Coronary artery (tissue), 2 donors: ENCODE measurements at regions not wholly inside any gene's neighbourhood (a gene's known extent, or its start where the extent isn't known, plus 50 kb on each side); places are given as distances from the start of the nearest gene placed in this dataset.

ENCODE experiments used
- DNase-seq: peaks from one replicate; pipeline ENCODE4 v3.0.0-alpha.2; 2017; ENCODE audit warnings: low spot score
- H3K27ac ChIP-seq, 2 donors: fragments of 200-600 bp; sonication (generic); one replicate each; pipeline ENCODE4 v1.5.1; 2016 to 2019
- H3K4me3 ChIP-seq: fragments of 200-600 bp; sonication (generic); 2 replicates; pipeline ENCODE4 v1.5.1; 2016; ENCODE audit warnings: mild to moderate bottlenecking, moderate library complexity
- TF ChIP-seq, protein P1 (sequence below): fragments of 200-600 bp; sonication (generic); IDR thresholded peaks from one replicate; pipeline ENCODE4 v1.5.1; 2019; ENCODE audit warnings: antibody characterized with exemption

DNA sequence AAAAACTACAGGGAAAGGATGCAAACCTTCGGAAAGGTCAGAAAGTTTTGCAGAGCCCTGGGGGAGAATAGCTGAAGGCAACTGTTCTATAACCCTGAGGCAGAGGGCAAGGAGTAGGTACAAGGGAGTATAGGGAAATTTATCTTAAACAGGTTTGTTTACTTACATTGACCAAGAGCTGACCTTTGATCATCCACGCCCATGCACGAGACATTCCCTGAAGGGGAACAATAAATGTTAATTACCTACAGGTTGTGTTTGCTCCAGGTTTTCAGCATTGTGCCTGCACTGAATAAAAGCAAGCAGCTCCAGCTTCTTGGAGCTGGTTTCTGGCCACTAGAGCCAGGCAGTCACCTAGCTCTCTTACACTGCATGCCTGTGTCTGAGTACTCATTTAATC, 524.5 kb upstream of the TGFBR2 start:
- no peak overlapping the region for H3K27ac ChIP-seq
- H3K4me3 ChIP-seq: no peak overlapping the region
- DNase-seq: no peak
- TF ChIP-seq, protein P1, sequence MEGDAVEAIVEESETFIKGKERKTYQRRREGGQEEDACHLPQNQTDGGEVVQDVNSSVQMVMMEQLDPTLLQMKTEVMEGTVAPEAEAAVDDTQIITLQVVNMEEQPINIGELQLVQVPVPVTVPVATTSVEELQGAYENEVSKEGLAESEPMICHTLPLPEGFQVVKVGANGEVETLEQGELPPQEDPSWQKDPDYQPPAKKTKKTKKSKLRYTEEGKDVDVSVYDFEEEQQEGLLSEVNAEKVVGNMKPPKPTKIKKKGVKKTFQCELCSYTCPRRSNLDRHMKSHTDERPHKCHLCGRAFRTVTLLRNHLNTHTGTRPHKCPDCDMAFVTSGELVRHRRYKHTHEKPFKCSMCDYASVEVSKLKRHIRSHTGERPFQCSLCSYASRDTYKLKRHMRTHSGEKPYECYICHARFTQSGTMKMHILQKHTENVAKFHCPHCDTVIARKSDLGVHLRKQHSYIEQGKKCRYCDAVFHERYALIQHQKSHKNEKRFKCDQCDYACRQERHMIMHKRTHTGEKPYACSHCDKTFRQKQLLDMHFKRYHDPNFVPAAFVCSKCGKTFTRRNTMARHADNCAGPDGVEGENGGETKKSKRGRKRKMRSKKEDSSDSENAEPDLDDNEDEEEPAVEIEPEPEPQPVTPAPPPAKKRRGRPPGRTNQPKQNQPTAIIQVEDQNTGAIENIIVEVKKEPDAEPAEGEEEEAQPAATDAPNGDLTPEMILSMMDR: no peak

DNA sequence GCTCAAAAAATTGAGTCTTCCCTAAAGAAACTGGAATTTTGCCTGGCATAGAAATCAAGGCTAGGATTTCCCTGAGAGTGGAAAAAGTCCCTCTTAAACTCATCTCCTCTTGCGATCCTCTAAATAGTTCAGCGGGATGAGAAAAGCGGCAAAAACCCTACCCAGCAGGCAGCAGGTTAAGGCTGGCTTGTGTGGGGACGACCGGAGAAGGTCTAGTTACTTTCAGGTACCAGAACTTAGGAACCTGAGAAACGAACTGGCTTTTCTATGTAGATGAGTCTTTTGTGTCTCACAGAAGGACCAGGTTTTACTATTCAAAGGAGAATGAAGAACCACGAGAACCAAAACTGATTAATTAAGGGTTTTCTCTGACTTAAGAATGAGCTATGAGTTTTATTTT, 523.7 kb upstream of the TGFBR2 start:
- Histone ChIP-seq H3K27ac (no peak overlapping the region), H3K4me3 (no peak overlapping the region)
- DNase-seq: no peak
- TF ChIP-seq, protein P1: no peak

DNA sequence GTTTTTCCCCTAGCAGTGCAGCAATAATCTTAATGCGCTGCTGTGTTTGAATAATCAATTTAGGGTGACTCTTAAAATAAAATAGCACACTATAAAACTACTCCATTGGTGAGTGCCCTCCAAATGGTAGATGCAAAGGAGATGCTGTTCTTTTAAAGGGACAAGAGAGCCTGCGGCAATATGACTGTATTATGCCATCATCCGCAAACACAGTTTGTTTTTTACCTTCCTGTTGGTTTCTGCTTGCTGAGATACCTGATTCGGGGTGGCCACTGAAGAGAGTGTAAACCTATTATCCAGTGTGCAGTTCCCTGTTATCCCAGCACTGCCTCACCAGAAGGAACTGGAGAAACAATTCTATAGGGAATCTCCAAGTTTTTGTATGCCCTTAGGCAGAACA, 523.1 kb upstream of the TGFBR2 start:
- no peak for DNase-seq
- Histone ChIP-seq H3K27ac (no peak overlapping the region), H3K4me3 (no peak overlapping the region)
- TF ChIP-seq, protein P1: no peak

DNA sequence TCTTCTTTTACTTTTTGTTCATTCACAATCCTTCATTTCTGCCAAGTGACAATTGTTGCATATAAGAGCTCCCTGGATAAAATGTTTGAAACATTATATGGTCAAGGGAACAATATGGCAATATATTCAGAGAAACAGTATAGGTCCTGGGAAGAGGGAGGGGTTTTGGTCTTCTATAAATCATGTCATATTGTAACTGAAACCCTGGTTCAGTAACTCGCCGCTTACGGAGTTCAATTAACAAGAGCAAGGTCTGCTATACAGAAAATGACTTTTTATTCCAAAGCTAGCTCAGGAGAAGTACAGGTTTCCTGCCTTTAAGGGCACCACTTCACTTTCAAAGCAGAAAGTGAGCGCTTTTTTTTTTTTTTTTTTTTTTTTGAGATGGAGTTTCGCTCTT, 522.1 kb upstream of the TGFBR2 start:
- no peak for DNase-seq
- TF ChIP-seq, protein P1: no peak
- Histone ChIP-seq H3K4me3 (no peak overlapping the region), H3K27ac (no peak overlapping the region)

DNA sequence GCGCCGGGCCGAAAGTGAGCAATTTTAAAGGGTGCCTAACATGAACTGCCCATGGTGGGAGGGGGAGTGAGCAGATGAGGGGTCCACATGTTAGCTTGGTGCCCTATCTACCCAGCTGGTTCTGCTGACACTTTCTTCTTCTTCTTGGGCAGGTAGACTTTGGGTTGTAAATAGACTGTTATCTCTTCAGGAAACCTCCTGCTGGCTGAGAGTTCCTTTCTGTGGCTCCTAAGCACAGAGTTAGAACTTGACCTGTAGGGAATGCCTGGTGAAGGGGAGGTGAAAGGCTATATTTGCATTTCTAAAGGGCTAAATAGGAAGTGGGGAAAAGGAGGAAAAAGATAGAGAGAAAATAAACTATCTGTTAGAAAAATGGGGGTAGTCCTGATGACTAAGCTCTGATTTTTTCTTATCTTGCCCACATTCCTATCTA, 521.4 kb upstream of the TGFBR2 start:
- no peak overlapping the region for H3K4me3 ChIP-seq
- TF ChIP-seq, protein P1: no peak

DNA sequence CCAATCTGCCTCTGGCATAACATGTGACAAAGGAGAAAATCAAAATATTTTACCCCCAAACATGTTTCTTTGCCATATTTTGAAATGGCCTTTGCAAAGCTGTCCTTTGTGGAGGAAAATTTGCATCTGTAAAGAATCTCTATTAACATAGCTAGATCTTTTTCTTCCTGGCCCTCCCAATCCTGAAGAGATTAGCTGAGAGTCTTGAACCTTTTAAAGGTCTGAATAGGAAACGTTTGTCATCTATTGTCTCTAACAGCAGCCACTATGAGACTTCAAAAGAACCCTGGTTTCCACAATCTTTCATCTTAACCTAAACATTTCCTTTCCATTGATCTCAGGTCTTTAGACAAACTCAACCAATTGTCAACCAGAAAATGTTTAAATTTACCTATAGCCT, 520.9 kb upstream of the TGFBR2 start:
- no peak for DNase-seq

More for the DNA sequence above, 521.4 kb upstream of the TGFBR2 start:
- no peak overlapping the region for H3K27ac ChIP-seq
- DNase-seq: no peak

DNA sequence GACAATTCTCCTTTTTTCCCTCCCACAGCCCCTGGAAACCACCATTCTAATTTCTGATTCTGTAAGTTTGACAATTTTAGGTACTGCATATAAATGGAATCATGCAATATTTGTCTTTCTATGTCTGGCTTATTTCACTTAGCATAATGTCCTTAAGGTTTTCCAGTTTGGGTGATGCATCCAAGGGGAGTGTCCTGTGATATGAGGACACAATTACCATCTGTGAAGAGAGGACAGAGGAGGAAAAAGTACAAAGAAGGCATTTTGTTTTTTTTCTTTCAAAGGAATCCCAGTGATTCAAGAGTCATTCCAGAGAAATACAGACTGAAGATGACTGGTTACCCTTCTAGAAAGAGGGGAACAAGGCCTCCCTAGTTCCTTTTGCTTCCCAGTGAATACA, 514.7 kb upstream of the TGFBR2 start:
- no peak for DNase-seq
- H3K4me3 ChIP-seq: no peak overlapping the region
- TF ChIP-seq, protein P1: no peak
- H3K27ac ChIP-seq: no peak overlapping the region

More for the DNA sequence above, 520.9 kb upstream of the TGFBR2 start:
- H3K27ac ChIP-seq: no peak overlapping the region
- no peak overlapping the region for H3K4me3 ChIP-seq
- TF ChIP-seq, protein P1: no peak
